ENCODE measurements at regions not wholly inside any gene's neighbourhood (a gene's known extent, or its start where the extent isn't known, plus 50 kb on each side); places are given as distances from the start of the nearest gene placed in this dataset.
A peak's percentile ranks its signal among the peaks of the same experiment; 100 is the strongest.

GRCh38 chr2:42978887-42979415 lies 186.6 kb upstream of the HAAO start:
- no peak for DNase-seq (ENCODE audit: insufficient read length, low spot score)
- no peak for FAIRE-seq
- TF ChIP-seq CTCF (IDR thresholded peaks at IDR 0.05; ENCODE audit: insufficient read depth, missing control alignments) = no peak

DNA sequence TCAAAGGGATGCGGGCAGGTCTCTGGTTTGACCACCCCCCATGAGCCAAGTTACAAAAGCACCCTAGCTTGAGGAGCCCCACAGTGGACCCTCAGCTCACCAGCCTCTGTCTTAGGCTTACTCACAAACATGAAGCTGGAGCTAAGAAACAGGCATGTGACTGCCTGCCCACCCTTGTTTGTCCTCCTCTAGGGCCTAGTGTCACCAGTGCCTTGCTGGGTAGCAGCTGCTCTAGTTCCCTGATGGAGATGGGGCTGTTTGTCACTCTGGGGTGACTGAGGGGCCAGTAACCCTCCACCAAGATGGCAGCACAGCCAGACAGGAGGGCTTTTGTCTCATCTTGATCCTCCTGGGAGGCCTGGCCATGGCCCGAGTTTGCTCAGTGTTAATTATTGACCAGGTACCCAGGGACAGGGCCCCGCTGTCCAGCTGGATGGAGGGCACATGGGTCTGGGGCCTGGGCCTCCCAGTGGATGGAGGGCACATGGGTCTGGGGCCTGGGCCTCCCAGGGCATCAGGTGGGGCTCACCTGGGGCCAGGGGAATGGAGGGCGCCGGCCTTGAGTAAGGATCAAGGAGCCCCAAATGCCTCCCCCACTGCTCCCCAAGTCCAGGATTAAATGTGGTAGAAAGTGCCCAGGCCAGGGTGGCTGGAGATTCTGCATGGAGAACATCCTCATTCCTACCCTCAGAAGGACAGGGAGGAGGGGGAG lies 185.9 kb upstream of the HAAO start:
- no peak for TF ChIP-seq CTCF (IDR thresholded peaks at IDR 0.05; ENCODE audit: insufficient read depth, missing control alignments)
- no peak for FAIRE-seq
- no peak for DNase-seq (ENCODE audit: insufficient read length, low spot score)

- DNase-seq (ENCODE audit: insufficient read length, low spot score) = no peak
- no peak for TF ChIP-seq CTCF (IDR thresholded peaks at IDR 0.05; ENCODE audit: insufficient read depth, missing control alignments)
Observed at GRCh38 chr2:42977270-42978174, 185.1 kb upstream of the HAAO start.

GRCh38 chr2:42976351-42976750 lies 184.0 kb upstream of the HAAO start:
- no peak for TF ChIP-seq CTCF (IDR thresholded peaks at IDR 0.05; ENCODE audit: insufficient read depth, missing control alignments)

More at GRCh38 chr2:42977270-42978174, 185.1 kb upstream of the HAAO start:
- no peak for FAIRE-seq

GRCh38 chr2:42974721-42975717 lies 182.6 kb upstream of the HAAO start:
- peak; percentile 86 for TF ChIP-seq CTCF (IDR thresholded peaks at IDR 0.05; ENCODE audit: insufficient read depth, missing control alignments)
- FAIRE-seq = no peak
- DNase-seq (ENCODE audit: insufficient read length, low spot score) = peak; percentile 72

More at GRCh38 chr2:42976351-42976750, 184.0 kb upstream of the HAAO start:
- FAIRE-seq (no peak), DNase-seq (ENCODE audit: insufficient read length, low spot score) (no peak)

- FAIRE-seq (no peak), DNase-seq (ENCODE audit: insufficient read length, low spot score) (no peak)
- TF ChIP-seq CTCF (IDR thresholded peaks at IDR 0.05; ENCODE audit: insufficient read depth, missing control alignments) = no peak
Observed at GRCh38 chr2:42974169-42974720, 181.9 kb upstream of the HAAO start.
